IMR-90 (cell line): ENCODE measurements at regions not wholly inside any gene's neighbourhood (a gene's known extent, or its start where the extent isn't known, plus 50 kb on each side); places are given as distances from the start of the nearest gene placed in this dataset.

Source experiments
- ATAC-seq: fragments of 200-7000 bp; cut with Tn5 transposase; 2 replicates; pipeline ENCODE4 v1.9.1; 2020; ENCODE audit warnings: low read depth, mild to moderate bottlenecking, moderate library complexity
- BruUV-seq: library from RNA; stranded (reverse); fragments of 400-500 nt; replicated peaks from 2 replicates; lab custom pipeline; 2021; lab: Mats Ljungman, UMichigan
- CTCF ChIA-PET: fragments of 300-600 bp; formaldehyde crosslinking; extraction: SDS; loops from one replicate; lab custom pipeline; 2021; ENCODE audit warnings: antibody characterized with exemption; lab: Yijun Ruan, JAX
- POLR2A ChIA-PET: fragments of 300-600 bp; sonication (Branson Sonifier 250); formaldehyde crosslinking; loops from one replicate; lab custom pipeline; 2022; ENCODE audit warnings: antibody characterized with exemption; ENCODE audit not compliant: unreplicated experiment; lab: Charles Lee
- DNase-seq: peaks from one replicate; pipeline ENCODE4 v3.0.0; 2013
- H2AFZ ChIP-seq: replicated peaks from 2 replicates; pipeline ENCODE3; 2013; ENCODE audit warnings: low read length, mild to moderate bottlenecking; ENCODE audit not compliant: poor library complexity
- H2AK5ac ChIP-seq: 2 replicates; pipeline ENCODE4 v1.6.1; 2013; ENCODE audit warnings: low read depth, low read length, inconsistent platforms
- H2AK9ac ChIP-seq: replicated peaks from 2 replicates; pipeline ENCODE3; 2013; ENCODE audit warnings: mild to moderate bottlenecking, low read depth, low read length, moderate library complexity; ENCODE audit not compliant: poor library complexity
- H2BK120ac ChIP-seq: 2 replicates; pipeline ENCODE4 v1.6.1; 2013; ENCODE audit warnings: low read depth, low read length, inconsistent platforms
- H2BK15ac ChIP-seq: 3 replicates; pipeline ENCODE4 v1.6.1; 2013; ENCODE audit warnings: low read depth, low read length, inconsistent platforms
- H2BK20ac ChIP-seq: 2 replicates; pipeline ENCODE4 v1.6.1; 2013; ENCODE audit warnings: low read depth, mild to moderate bottlenecking, inconsistent platforms, low read length, moderate library complexity
- H2BK5ac ChIP-seq: 2 replicates; pipeline ENCODE4 v1.6.1; 2013; ENCODE audit warnings: mild to moderate bottlenecking, low read depth, low read length, inconsistent platforms; ENCODE audit not compliant: poor library complexity, severe bottlenecking
- H3K14ac ChIP-seq: replicated peaks from 2 replicates; pipeline ENCODE4 v1.6.1; 2013; ENCODE audit warnings: low read depth, low read length, inconsistent platforms
- H3K18ac ChIP-seq: 2 replicates; pipeline ENCODE4 v1.6.1; 2013; ENCODE audit warnings: low read depth, low read length, control low read depth
- H3K23ac ChIP-seq: 2 replicates; pipeline ENCODE4 v1.6.1; 2013; ENCODE audit warnings: low read depth, low read length, inconsistent platforms
- H3K27ac ChIP-seq: 2 replicates; pipeline ENCODE4 v1.5.1; 2013; ENCODE audit warnings: mild to moderate bottlenecking, control low read depth, low read length; ENCODE audit not compliant: insufficient read depth
- H3K27me3 ChIP-seq: 2 replicates; pipeline ENCODE4 v1.6.1; 2013; ENCODE audit warnings: low read length; ENCODE audit not compliant: control insufficient read depth, insufficient read depth
- H3K36me3 ChIP-seq: 2 replicates; pipeline ENCODE4 v1.6.1; 2013; ENCODE audit warnings: low read length, mixed read lengths; ENCODE audit not compliant: control insufficient read depth, insufficient read depth
- H3K4ac ChIP-seq: 2 replicates; pipeline ENCODE4 v1.6.1; 2013; ENCODE audit warnings: low read depth, low read length, inconsistent platforms
- H3K4me1 ChIP-seq: 2 replicates; pipeline ENCODE4 v1.6.1; 2013; ENCODE audit warnings: low read length, mixed read lengths; ENCODE audit not compliant: control insufficient read depth, insufficient read depth
- H3K4me2 ChIP-seq: 2 replicates; pipeline ENCODE4 v1.6.1; 2013; ENCODE audit warnings: low read depth, mild to moderate bottlenecking, control low read depth, low read length, moderate library complexity
- H3K4me3 ChIP-seq: 2 replicates; pipeline ENCODE4 v1.5.1; 2013; ENCODE audit warnings: low read depth, mild to moderate bottlenecking, control low read depth, low read length, moderate library complexity; ENCODE audit not compliant: insufficient read depth
- H3K56ac ChIP-seq: 2 replicates; pipeline ENCODE4 v1.6.1; 2013; ENCODE audit warnings: low read length, inconsistent platforms; ENCODE audit not compliant: insufficient read depth; ENCODE audit errors: extremely low read depth
- H3K79me1 ChIP-seq, 2 experiments: 2 replicates each; pipeline ENCODE4 v1.6.1; 2013; ENCODE audit warnings: low read length in 2 of 2, inconsistent platforms in 1 of 2, low read depth in 1 of 2
- H3K9ac ChIP-seq: 2 replicates; pipeline ENCODE4 v1.6.1; 2013; ENCODE audit warnings: low read depth, low read length, control low read depth
- H3K9me1 ChIP-seq: 2 replicates; pipeline ENCODE4 v1.6.1; 2013; ENCODE audit warnings: low read length, inconsistent platforms; ENCODE audit not compliant: insufficient read depth
- H3K9me3 ChIP-seq: 2 replicates; pipeline ENCODE4 v1.6.1; 2013; ENCODE audit warnings: low read length; ENCODE audit not compliant: control insufficient read depth, insufficient read depth
- H4K20me1 ChIP-seq: 2 replicates; pipeline ENCODE4 v1.6.1; 2013; ENCODE audit warnings: low read length, inconsistent platforms; ENCODE audit not compliant: insufficient read depth
- H4K5ac ChIP-seq: 2 replicates; pipeline ENCODE4 v1.6.1; 2013; ENCODE audit warnings: mild to moderate bottlenecking, low read depth, low read length, control low read depth
- H4K8ac ChIP-seq, 2 experiments: 2 replicates each; pipeline ENCODE4 v1.6.1; 2013; ENCODE audit warnings: low read depth in 2 of 2, low read length in 2 of 2, control low read depth in 1 of 2, inconsistent platforms in 1 of 2
- H4K91ac ChIP-seq: 2 replicates; pipeline ENCODE4 v1.6.1; 2013; ENCODE audit warnings: low read depth, low read length, inconsistent platforms; ENCODE audit not compliant: insufficient read depth
- BHLHE40 ChIP-seq: fragments of 150-350 bp; IDR thresholded peaks from 2 replicates; pipeline ENCODE4 v1.6.1; 2016; ENCODE audit warnings: mild to moderate bottlenecking, low read depth, low read length
- CEBPB ChIP-seq: IDR thresholded peaks from 2 replicates; pipeline ENCODE4 v1.6.1; 2012; ENCODE audit warnings: low read depth, low read length, improper control_type of control experiment
- CHD1 ChIP-seq: IDR thresholded peaks from 2 replicates; pipeline ENCODE4 v1.6.1; 2012; ENCODE audit warnings: low read depth, low read length, improper control_type of control experiment
- ELK1 ChIP-seq: fragments of 150-350 bp; IDR thresholded peaks from 2 replicates; pipeline ENCODE4 v1.6.1; 2016; ENCODE audit warnings: low read depth, mild to moderate bottlenecking, low read length, moderate library complexity, borderline replicate concordance
- FOS ChIP-seq: fragments of 150-350 bp; IDR thresholded peaks from 2 replicates; pipeline ENCODE4 v1.6.1; 2016; ENCODE audit warnings: low read depth, low read length
- MAFK ChIP-seq: IDR thresholded peaks from 2 replicates; pipeline ENCODE4 v1.6.1; 2012; ENCODE audit warnings: low read depth, low read length, improper control_type of control experiment
- MAZ ChIP-seq: IDR thresholded peaks from 2 replicates; pipeline ENCODE4 v1.6.1; 2012; ENCODE audit warnings: low read depth, mild to moderate bottlenecking, low read length, improper control_type of control experiment, moderate library complexity, borderline replicate concordance
- MXI1 ChIP-seq: IDR thresholded peaks from 2 replicates; pipeline ENCODE4 v1.6.1; 2012; ENCODE audit warnings: low read depth, mild to moderate bottlenecking, low read length, moderate library complexity, borderline replicate concordance
- NFE2L2 ChIP-seq: fragments of 150-350 bp; IDR thresholded peaks from 2 replicates; pipeline ENCODE4 v1.6.1; 2016; ENCODE audit warnings: low read depth, mild to moderate bottlenecking, low read length
- POLR2A ChIP-seq: IDR thresholded peaks from 2 replicates; pipeline ENCODE4 v1.6.1; 2012; ENCODE audit warnings: mild to moderate bottlenecking, low read depth, low read length
- RAD21 ChIP-seq: IDR thresholded peaks from 2 replicates; pipeline ENCODE4 v1.6.1; 2012; ENCODE audit warnings: low read length, improper control_type of control experiment
- RCOR1 ChIP-seq: IDR thresholded peaks from 2 replicates; pipeline ENCODE4 v1.6.1; 2012; ENCODE audit warnings: mild to moderate bottlenecking, low read length, improper control_type of control experiment; ENCODE audit not compliant: insufficient replicate concordance
- RFX5 ChIP-seq: IDR thresholded peaks from 2 replicates; pipeline ENCODE4 v1.8.0; 2012; ENCODE audit warnings: low read depth, mild to moderate bottlenecking, low read length, moderate library complexity
- SMC3 ChIP-seq: fragments of 150-350 bp; IDR thresholded peaks from 2 replicates; pipeline ENCODE4 v1.6.1; 2016; ENCODE audit warnings: low read depth, mild to moderate bottlenecking, antibody characterized with exemption, low read length, moderate library complexity
- WGBS, 2 experiments: methylation state at CpG; one replicate each; pipeline versions ENCODE4 v1.1.5 to v1.1.7; 2013; ENCODE audit warnings: missing lambda C conversion rate in 2 of 2; ENCODE audit not compliant: insufficient read length in 1 of 2; ENCODE audit errors: extremely low coverage in 2 of 2; 5-methylcytosine and 5-hydroxymethylcytosine counted together
- dilution Hi-C: fragments of 300-500 bp; cut with HindIII; formaldehyde crosslinking; loops from one replicate; pipeline ENCODE4 v1.14.3; 2018; ENCODE audit warnings: low sequenced_read_pairs; ENCODE audit not compliant: unreplicated experiment
- in situ Hi-C: fragments of 300-500 bp; cut with MboI; formaldehyde crosslinking; loops from 3 replicates; pipeline ENCODE4 v1.14.3; 2019; ENCODE audit warnings: low sequenced_read_pairs, inconsistent platforms, mixed read lengths
- intact Hi-C: fragments of 100-400 bp; cut with micrococcal nuclease; formaldehyde crosslinking; loops from 2 replicates; pipeline ENCODE4 v1.10.0; 2022
- TF ChIP-seq, protein P1 (sequence below): fragments of 150-350 bp; IDR thresholded peaks from 2 replicates; pipeline ENCODE4 v1.6.1; 2017; ENCODE audit warnings: mild to moderate bottlenecking, antibody characterized with exemption, low read length, low read depth
- TF ChIP-seq, protein P2 (sequence below): conservative IDR thresholded peaks from 2 replicates; pipeline ENCODE4 v1.5.1; 2012; ENCODE audit warnings: mild to moderate bottlenecking, low read depth, low read length, improper control_type of control experiment

- no peak overlapping the region for H4K8ac ChIP-seq
- H2BK120ac ChIP-seq = no peak overlapping the region
- no peak overlapping the region for H4K91ac ChIP-seq
- no peaks in the 10 kb centered on the region for H3K4me1 ChIP-seq
- H3K14ac ChIP-seq = no peak overlapping the region
- H3K4me2 ChIP-seq = no peak overlapping the region
- no peak overlapping the region for H3K27ac ChIP-seq
- POLR2A ChIA-PET = no interaction called here
- H3K23ac ChIP-seq = no peak overlapping the region
- no peak for DNase-seq
- WGBS, 2 experiments = no CpG with 5 or more reads among the region's 1 CpG
- H3K79me1 ChIP-seq = no peaks in the 10 kb centered on the region
- H3K9ac ChIP-seq = no peak overlapping the region
- no peak overlapping the region for H2AK9ac ChIP-seq
- BruUV-seq = no TSS peak
- H3K56ac ChIP-seq = no peak overlapping the region
- no peak overlapping the region for H2AK5ac ChIP-seq
- in situ Hi-C loops = no loop called here
- H2BK5ac ChIP-seq = no peak overlapping the region
- no peaks in the 10 kb centered on the region for H3K9me1 ChIP-seq
- H3K9me3 ChIP-seq = peaks cover 17% of the 10 kb centered on the region
- CTCF ChIA-PET = no interaction called here
- no peaks in the 10 kb centered on the region for H3K36me3 ChIP-seq
- dilution Hi-C loops = no loop called here
- no peak overlapping the region for H2BK20ac ChIP-seq
- intact Hi-C loops = no loop called here
- H3K18ac ChIP-seq = no peak overlapping the region
- H3K4ac ChIP-seq = no peak overlapping the region
- H2BK15ac ChIP-seq = no peak overlapping the region
- H3K4me3 ChIP-seq = no peak overlapping the region
- H2AFZ ChIP-seq = no peak overlapping the region
- no peak for ATAC-seq
- H4K20me1 ChIP-seq = no peaks in the 10 kb centered on the region
- no peaks in the 10 kb centered on the region for H3K27me3 ChIP-seq
- H4K5ac ChIP-seq = no peak overlapping the region
- TF ChIP-seq SMC3 = no peak
- no peak for TF ChIP-seq MXI1
- no peak for TF ChIP-seq MAZ
- TF ChIP-seq BHLHE40 = no peak
- TF ChIP-seq RCOR1 = no peak
- TF ChIP-seq NFE2L2 = no peak
- TF ChIP-seq, protein P1, sequence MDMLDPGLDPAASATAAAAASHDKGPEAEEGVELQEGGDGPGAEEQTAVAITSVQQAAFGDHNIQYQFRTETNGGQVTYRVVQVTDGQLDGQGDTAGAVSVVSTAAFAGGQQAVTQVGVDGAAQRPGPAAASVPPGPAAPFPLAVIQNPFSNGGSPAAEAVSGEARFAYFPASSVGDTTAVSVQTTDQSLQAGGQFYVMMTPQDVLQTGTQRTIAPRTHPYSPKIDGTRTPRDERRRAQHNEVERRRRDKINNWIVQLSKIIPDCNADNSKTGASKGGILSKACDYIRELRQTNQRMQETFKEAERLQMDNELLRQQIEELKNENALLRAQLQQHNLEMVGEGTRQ = no peak
- no peak for TF ChIP-seq FOS
- no peak for TF ChIP-seq POLR2A
- no peak for TF ChIP-seq ELK1
- TF ChIP-seq RAD21 = no peak
- TF ChIP-seq CEBPB = no peak
- no peak for TF ChIP-seq CHD1
- no peak for TF ChIP-seq MAFK
- no peak for TF ChIP-seq RFX5
- TF ChIP-seq, protein P2, sequence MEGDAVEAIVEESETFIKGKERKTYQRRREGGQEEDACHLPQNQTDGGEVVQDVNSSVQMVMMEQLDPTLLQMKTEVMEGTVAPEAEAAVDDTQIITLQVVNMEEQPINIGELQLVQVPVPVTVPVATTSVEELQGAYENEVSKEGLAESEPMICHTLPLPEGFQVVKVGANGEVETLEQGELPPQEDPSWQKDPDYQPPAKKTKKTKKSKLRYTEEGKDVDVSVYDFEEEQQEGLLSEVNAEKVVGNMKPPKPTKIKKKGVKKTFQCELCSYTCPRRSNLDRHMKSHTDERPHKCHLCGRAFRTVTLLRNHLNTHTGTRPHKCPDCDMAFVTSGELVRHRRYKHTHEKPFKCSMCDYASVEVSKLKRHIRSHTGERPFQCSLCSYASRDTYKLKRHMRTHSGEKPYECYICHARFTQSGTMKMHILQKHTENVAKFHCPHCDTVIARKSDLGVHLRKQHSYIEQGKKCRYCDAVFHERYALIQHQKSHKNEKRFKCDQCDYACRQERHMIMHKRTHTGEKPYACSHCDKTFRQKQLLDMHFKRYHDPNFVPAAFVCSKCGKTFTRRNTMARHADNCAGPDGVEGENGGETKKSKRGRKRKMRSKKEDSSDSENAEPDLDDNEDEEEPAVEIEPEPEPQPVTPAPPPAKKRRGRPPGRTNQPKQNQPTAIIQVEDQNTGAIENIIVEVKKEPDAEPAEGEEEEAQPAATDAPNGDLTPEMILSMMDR = no peak
Measured at GRCh38 chr2:162919111-162919510, 80.5 kb upstream of the KCNH7 start.
